ENCODE measurements at regions not wholly inside any gene's neighbourhood (a gene's known extent, or its start where the extent isn't known, plus 50 kb on each side); places are given as distances from the start of the nearest gene placed in this dataset.

DNA sequence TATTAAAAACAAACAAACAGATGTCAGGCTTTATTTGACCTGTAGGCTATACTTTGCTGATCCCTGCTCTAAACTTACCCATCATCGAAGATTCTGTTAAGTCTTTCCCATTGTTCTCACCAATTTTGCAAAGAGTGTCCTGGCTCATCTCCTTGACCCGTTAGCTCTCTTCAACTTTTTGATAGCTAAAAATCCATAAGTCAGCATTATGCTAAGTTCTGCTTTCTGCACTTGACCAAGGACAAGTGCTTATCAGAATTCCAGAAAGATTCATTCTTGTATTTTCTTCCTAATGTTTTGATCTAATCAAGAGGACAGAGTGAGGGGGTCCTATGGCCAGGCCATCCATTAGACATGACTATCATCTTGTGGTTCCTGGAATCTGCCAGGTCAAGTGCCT lies 503.5 kb downstream of the FUT8 start:
- DNase-seq (ENCODE audit: extremely low read depth in 1 of 11, low read depth in 9 of 11, low spot score in 4 of 11), result no peak

DNA sequence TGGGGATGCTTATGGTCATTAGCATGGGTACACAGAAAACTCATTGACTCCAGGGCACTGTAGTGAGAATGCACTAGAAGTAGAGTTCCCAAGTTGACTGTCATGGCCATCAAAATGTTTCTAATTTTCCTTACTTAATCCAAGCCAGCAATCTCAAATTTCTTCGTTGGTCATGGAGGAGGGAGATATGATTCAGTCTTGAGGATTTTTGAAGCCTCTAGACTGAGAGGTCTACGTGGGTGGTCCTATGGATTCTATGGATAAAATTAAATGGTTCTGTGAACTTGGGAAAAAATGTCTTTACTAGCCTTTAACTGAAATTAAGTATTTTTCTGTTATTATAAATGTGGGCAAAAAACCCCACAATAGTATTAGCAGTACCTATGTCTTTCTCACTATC lies 508.5 kb downstream of the FUT8 start:
- no peak for DNase-seq (ENCODE audit: extremely low read depth in 1 of 11, low read depth in 9 of 11, low spot score in 4 of 11)

DNA sequence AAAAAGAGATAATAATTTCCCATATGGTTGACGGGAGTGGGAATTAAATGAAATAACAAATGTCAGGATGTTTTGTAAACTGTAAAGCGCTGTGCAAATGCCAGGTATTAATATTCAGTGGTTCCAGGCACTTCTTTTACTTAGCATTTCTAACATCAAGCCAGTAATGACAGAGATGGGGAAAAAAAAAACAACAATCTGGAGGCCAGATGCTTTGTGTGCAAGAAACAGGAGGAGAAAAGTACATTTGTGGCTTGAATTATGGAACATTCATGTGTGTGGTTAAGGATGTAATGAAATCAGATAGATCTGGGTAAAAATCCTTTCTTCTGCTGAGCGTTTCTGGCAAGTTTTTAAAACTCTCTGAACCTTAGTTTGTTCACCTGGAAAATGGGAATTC lies 509.6 kb downstream of the FUT8 start:
- DNase-seq (ENCODE audit: extremely low read depth in 1 of 11, low read depth in 9 of 11, low spot score in 4 of 11), result no peak

DNA sequence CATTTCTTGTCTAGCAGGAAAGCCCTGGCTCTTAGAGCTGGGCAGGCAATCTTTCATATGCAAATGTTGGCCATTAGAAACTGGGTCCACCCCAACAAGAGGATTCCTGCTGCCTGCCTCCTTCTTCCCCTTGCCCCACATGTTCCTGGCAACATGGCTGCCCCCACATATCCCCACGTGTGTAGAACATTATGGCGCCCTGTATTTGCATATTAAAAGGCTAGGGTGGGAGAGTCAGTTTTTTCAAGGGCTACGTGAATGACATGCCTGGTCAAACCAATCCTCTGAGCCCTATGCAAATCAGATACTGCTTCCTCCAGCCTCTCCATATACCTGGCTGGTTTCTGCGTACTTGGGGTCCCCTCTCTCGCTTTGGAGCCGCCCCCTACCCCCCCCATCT lies 514.0 kb downstream of the FUT8 start:
- DNase-seq (ENCODE audit: extremely low read depth in 1 of 11, low read depth in 9 of 11, low spot score in 4 of 11), result no peak

DNA sequence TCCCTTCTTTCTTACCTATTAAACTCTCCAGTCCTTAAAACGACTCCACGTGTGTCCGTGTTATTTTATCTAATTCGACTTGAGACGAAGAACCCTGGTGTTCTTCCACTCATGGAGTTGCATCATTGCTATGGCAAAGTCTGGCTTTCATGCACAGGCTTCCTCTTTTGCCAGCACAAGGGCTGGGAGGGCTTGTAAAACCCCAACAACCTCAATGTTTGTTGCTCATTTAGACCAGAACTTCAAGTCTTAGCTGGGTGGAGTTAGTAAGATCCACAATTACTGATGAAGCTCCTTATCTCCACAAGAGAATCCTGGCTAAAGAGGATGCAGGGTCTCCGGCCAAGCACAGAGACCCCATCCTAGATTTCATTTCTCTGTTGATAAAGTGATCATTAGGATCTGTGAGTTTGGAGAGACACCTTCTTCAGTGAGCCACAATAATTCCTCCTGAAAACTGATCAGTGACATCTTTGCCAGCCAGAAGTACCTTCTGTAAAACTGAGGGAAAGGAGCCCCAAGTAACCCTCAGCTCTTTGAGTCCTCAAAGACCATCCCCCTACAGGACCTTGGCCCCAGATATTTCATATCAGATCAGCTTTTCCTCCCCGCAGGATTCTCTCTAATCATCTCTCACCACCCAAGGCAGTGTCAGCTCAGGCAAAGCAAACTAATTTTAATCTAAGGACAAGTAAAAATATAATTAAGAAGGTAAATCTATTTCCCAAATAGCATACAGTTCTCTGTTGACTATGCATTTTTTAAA lies 514.6 kb downstream of the FUT8 start:
- DNase-seq (ENCODE audit: extremely low read depth in 1 of 11, low read depth in 9 of 11, low spot score in 4 of 11), result no peak

DNA sequence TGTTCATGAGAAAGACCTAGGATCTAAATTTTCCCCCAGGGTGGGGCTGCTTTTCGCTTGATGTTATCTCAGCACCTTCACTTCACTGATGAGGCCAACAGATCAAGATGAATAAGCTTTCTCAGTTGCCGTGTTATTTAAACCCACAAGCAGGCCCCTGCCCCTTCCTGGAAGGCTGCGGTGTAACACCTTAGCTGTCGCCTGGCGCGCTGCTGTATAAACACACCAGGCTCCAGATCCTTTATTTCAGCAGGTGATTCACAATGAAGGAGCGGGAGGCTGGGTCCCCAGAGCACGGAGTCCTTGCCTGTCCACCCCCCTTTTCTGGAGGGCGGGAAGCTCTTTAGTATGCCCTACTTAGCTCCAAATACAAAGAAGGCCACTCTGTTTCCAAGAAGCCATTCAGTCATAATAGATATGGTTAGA lies 515.4 kb downstream of the FUT8 start:
- DNase-seq (ENCODE audit: extremely low read depth in 1 of 11, low read depth in 9 of 11, low spot score in 4 of 11), result no peak

DNA sequence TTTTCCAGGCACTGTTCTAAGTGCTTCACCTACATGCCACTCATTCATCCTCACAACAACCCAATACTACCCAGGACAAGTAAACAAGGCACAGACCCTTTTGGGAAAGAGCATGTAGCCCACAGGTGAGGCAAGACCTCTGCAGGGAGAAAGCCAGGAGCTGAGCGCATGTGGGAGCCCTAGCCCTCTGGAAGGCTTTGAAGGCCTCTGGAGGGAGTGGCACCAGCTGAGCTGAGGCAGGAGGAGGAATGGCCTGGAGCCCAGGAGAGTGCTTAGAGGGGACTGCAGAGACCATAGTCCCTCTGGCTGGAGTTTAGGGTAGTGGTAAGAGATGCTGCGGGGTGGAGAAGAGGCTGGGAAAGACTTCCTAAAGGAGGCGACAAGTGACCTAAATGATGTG lies 516.5 kb downstream of the FUT8 start:
- no peak for DNase-seq (ENCODE audit: extremely low read depth in 1 of 11, low read depth in 9 of 11, low spot score in 4 of 11)

DNA sequence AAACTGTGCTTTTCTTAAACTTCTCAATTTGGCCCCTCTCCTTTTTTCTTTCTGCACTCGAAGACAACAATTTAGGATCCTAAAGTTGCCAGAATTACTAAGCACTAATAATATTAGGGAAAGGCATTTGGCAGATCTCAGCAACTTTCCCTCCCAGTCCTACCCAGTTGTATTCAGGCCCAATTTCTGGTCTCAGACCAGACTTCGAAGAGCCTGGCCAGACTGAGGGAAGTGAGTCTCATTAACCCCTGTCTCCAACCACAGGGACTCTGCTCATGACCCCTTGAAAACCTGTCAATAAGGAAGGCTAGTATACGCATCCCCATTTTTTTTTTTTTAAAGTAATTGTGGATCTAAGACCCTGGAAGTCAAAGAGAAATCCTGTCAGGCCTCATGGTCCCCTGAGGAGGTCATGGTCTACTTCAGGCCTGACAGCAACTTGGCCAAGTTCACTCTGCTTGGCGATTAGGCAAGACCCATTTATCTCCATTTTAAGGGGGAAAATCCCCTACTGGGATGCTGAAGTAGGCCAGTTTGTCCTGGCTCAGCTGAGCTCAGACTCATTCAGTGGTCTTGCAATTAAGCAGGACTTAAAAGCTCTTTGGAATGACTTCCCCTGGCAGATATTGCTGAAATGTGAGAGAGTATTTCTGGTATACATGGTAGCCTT lies 521.0 kb downstream of the FUT8 start:
- no peak for DNase-seq (ENCODE audit: extremely low read depth in 1 of 11, low read depth in 9 of 11, low spot score in 4 of 11)

DNA sequence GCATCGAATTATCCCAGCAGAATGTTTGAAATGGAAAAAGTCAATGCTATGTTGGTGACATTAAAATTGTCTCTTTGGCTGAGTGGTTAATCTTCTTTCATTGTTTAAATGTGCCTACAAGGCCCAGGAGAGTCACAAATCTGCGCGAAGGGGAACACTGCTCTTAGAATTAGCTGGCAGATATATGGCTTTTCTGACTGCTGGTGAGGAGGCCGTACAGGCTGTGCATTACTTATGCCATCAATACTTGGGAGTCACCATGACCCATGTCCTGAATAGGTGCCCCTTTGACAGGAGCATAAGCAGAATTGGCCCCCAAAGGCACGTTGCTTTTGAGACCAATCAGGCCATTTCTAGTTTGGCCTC lies 521.5 kb downstream of the FUT8 start:
- no peak for DNase-seq (ENCODE audit: extremely low read depth in 1 of 11, low read depth in 9 of 11, low spot score in 4 of 11)

DNA sequence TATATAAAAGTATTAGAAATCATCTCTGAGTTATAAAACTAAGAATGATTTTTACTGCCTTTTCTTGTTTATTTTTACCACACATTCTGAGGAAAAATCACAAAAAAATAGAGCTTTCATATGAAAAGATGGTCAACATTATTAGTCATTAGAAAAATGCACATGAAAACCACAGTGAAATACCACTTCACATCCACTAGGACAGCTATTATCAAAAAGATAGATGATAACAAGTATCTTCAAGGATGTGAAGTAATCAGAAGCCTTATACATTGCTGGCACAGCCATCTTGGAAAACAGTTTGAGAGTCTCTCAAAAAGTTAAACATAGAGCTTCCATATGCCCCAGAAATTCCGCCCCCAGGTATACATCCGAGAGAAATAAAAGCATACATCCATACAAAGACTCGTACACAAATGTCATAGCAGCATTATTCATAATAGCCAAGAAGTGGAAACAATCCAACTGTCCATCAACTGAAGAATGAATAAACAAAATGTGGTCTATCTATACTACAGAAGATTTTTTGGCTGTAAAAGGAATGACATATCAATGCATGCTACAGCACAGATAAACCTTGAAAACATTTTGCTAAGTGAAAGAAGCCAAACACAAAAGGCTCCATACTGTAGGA lies 523.9 kb downstream of the FUT8 start:
- DNase-seq (ENCODE audit: extremely low read depth in 1 of 11, low read depth in 9 of 11, low spot score in 4 of 11), result no peak

DNA sequence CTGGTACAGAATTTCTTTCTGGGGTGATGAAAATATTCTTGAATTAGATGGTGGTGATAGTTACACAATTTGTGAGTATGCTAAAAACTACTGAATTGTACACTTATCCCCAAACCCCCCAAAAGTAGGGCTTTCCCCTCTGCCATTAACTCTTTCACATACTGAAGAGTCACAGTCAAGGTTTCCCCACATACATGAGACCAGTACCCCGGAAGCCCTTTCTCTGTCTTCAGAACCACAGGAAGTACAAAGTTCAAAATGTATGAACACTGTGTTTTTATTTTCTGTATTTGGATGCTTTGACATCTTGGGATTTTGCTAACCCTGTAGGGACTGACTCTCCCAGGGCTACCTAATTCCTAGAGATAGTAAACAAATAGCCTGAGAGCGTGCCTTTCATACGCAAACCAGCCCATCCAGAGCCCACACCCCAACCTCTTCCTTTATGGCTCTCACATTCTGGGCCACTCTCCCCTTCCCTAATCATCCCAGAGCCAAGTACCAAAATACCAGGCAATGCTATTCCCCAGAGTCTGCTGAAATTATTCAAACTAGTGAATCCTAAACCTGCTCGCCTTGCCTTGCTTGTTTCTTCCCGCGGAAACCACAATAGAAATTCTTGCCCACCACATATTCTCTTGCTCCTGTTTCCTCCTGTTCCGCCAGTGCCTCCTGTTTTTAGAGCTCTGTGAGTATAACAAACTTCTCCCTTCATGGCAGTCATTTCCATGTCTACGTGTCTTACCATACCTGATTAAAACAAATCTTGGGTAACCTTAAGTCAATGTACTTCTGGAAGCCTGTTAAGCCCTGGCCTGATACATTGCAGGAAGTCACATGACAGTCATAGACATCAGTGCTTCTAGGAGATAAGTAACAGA lies 524.8 kb downstream of the FUT8 start:
- no peak for DNase-seq (ENCODE audit: extremely low read depth in 1 of 11, low read depth in 9 of 11, low spot score in 4 of 11)

DNA sequence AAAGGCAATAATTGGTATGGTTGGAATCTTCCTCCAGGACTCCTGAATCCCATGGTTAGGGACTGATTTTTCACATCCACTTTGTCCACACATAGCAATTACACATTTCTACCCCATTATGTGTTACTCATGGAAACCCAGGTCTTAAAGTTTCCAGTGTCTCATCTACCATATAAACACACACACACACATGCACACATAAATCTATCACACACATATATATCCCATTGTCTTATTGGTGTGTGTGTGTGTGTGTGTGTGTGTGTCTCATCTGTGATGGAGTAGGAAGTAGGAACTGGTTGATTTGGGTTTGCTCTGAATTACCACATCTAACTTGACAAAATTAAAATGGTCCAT lies 525.4 kb downstream of the FUT8 start:
- no peak for DNase-seq (ENCODE audit: extremely low read depth in 1 of 11, low read depth in 9 of 11, low spot score in 4 of 11)

DNA sequence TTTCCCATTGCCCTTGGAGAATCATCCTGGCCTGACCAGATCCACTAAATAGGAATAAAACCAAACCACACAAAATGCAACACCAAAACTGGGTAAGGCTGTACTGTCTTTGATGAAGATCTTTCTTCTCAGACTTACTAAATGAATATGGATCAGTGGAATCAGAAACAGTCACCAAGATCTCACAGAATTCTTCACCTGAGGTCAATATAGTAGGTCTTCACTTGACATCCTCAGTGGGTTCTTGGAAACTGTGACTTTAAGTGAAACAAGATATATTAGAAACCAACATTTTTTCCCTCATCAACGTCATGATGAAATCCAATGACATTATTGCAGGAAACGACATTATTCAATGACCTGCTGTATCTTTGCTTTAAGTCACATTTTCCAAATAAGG lies 526.2 kb downstream of the FUT8 start:
- DNase-seq (ENCODE audit: extremely low read depth in 1 of 11, low read depth in 9 of 11, low spot score in 4 of 11), result no peak

DNA sequence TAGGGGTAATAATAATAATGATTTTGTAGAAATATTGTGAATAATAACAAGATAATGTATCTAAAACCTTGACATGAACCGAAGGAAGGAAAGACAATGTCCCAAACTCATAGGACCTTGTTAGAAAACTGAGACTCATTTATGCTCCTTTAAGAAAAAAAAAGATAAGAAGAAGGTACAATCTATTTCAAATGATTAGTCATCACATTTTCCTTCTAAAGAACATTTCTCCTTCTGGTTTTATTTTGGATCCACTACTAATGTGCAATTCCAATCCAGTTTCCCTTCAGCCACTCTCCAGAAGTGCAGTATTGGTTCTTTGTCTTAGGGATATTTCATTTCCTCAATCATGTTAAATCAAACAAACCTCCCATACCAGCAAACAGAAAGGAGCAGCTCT lies 526.7 kb downstream of the FUT8 start:
- no peak for DNase-seq (ENCODE audit: extremely low read depth in 1 of 11, low read depth in 9 of 11, low spot score in 4 of 11)

DNA sequence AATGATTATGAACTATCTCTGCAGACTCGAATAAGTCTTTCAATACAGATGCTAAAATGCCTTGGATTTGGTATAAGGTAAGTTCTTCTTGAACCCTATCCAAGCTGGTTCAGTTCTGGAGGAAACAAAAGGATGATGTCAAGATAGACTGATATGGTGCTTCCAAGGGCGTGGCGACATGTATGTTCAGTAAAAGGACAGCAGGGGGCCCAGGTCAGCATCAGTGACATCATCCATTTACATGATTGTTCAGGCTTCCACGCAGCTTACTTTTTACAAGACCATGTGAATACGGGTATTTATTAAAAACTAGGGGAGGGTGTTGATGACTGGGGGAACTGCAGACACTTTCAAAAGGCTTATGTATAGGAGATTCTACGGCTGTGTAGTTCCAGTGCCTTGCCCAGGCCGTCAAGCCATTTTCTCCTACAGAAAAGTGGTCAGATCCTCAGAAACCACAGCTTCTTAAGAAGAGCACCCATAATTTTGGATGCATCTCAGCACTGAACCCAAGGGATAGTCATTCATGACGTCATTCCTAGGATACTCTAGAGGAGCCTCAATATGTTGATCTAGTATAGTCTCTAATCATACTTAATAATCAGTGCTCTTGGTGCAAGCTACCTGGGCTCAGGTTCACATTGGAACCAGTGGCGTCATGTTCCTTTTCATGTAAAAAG lies 527.7 kb downstream of the FUT8 start:
- DNase-seq (ENCODE audit: extremely low read depth in 1 of 11, low read depth in 9 of 11, low spot score in 4 of 11), result no peak

DNA sequence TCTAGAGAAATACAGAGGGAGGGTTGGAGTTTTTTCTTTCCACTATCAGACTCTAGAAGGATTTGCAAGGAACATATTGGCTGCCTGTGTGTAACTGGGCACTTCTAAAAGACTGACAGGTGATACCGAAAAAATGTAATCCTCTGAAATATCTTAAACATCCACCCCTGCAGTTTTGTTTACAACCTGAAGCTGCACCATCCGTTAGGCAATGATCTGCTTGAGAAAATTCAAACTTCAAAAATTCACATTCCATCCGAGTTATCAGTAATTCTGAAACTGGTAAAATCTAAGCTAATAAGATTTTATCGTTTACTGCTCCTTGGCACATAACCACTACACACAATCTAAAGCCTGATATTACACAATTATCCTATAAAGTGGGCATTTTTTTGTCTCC lies 528.6 kb downstream of the FUT8 start:
- no peak for DNase-seq (ENCODE audit: extremely low read depth in 1 of 11, low read depth in 9 of 11, low spot score in 4 of 11)

DNA sequence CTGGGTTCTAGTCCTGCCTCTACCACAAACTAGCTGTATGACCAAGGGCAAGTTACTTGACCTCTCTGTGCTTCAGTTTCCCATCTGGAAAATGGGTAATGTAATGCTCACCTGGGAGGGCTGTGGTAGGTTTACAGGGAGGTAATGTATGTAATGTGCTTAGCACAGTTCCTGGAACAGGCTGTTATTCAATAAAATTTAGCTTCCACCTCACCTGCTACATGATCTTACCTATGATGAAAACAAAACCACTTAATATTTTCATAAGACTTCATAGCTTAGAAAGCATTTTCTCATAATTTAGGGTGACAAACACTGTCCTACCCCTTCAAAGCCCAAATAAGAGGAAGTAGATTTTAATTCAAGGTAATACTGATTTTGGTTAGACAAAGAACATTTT lies 530.6 kb downstream of the FUT8 start:
- DNase-seq (ENCODE audit: extremely low read depth in 1 of 11, low read depth in 9 of 11, low spot score in 4 of 11), result no peak

DNA sequence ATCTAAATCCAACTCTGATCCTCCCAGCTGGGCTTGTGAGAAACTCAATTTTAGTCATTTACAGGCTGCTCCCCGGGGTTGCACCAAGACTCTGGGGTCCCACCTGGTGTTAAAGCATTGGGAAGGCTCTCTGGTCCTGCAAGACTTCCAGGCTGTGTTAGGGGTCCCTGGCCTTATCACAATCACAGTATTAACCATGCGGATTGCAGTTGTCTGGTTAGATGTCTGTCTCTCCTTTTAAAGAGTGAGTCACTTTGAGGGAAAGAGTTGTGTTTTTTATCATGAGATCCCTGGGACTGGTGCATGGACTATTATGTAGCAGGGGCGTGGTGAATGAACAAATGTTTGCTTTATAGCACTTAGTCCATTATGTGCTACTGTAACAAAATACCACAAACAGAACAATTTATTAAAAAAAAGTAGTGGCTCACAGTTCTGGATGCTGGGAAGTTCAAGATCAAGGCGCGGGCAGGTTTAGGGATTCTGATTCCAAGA lies 531.4 kb downstream of the FUT8 start:
- no peak for DNase-seq (ENCODE audit: extremely low read depth in 1 of 11, low read depth in 9 of 11, low spot score in 4 of 11)

DNA sequence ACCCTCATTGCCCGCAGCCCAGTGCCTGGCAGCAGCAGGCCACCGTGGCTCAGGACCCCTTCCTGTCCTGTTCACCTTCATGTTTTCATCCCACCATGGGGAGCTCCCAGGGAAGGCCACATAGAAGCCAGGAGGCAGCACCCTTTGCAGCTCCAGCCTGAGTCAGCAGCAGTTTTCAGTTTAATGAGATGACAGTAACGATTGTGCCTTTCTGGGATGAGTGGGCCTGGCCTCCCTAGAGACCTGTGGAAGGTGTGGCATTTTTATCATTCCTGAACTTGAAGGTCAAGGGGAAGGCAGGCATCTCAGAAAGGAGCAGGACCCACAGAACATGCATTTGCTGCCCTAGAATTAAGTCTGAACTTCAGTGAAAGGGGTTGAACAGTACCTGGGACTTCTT lies 532.8 kb downstream of the FUT8 start:
- DNase-seq (ENCODE audit: extremely low read depth in 1 of 11, low read depth in 9 of 11, low spot score in 4 of 11), result no peak

Measured in renal cortex interstitium (tissue), 11 donors.